Hepatocyte (in vitro differentiated cells): ENCODE measurements at regions not wholly inside any gene's neighbourhood (a gene's known extent, or its start where the extent isn't known, plus 50 kb on each side); places are given as distances from the start of the nearest gene placed in this dataset.

Source experiments
- CTCF ChIP-seq: fragments of 200-600 bp; sonication (generic); IDR thresholded peaks from 2 replicates; pipeline ENCODE4 v1.5.1; 2016; ENCODE audit warnings: antibody characterized with exemption, mild to moderate bottlenecking; ENCODE audit not compliant: poor library complexity
- EZH2 ChIP-seq: fragments of 200-600 bp; sonication (generic); IDR thresholded peaks from 2 replicates; pipeline ENCODE4 v1.6.1; 2016; ENCODE audit warnings: antibody characterized with exemption, mild to moderate bottlenecking, borderline replicate concordance
- EZH2phosphoT487 ChIP-seq: fragments of 200-600 bp; sonication (generic); IDR thresholded peaks from one replicate; pipeline ENCODE4 v1.6.1; 2018; ENCODE audit warnings: antibody characterized with exemption, mild to moderate bottlenecking, low read depth, moderate library complexity; ENCODE audit not compliant: unreplicated experiment, severe bottlenecking

GRCh38 chr2:181785691-181786344 is 105.5 kb upstream of the NEUROD1 start:
- no peak for TF ChIP-seq CTCF
- no peak for TF ChIP-seq EZH2
- TF ChIP-seq EZH2phosphoT487, result no peak
